ENCODE measurements at regions not wholly inside any gene's neighbourhood (a gene's known extent, or its start where the extent isn't known, plus 50 kb on each side); places are given as distances from the start of the nearest gene placed in this dataset.

GRCh38 chr9:135226369-135227050, 139.0 kb downstream of the OLFM1 start:
- H3K27me3 ChIP-seq (ENCODE audit: control insufficient read depth, insufficient read depth, low read length): no peaks in the 10 kb centered on the region; the same call in 1 of the 2 replicates
- no peak overlapping the region for H3K4me3 ChIP-seq (ENCODE audit: low read depth in 2 of 2, low read length in 2 of 2)
- POLR2A ChIA-PET: no interaction called here
- in situ Hi-C loops (cut with HindIII; ENCODE audit: low pct_unique_long_range_greater_than_20kb, low sequenced_read_pairs): no loop called here
- CTCF ChIA-PET: no interaction called here
- no TSS peak for BruUV-seq (replicated peaks)
- ATAC-seq: no peak
- DNase-seq (ENCODE audit: low read depth, low spot score): no peak
- no peaks in the 10 kb centered on the region for H3K4me1 ChIP-seq (ENCODE audit: control insufficient read depth, insufficient read depth, low read length)
- no peaks in the 10 kb centered on the region for H3K9me3 ChIP-seq (ENCODE audit: control insufficient read depth, insufficient read depth, low read depth, low read length)
- intact Hi-C loops (cut with micrococcal nuclease; ENCODE audit: unreplicated experiment): no loop called here
- H3K27ac ChIP-seq (ENCODE audit: low read length): no peak overlapping the region
- TF ChIP-seq REST (IDR thresholded peaks at IDR 0.05; ENCODE audit: insufficient read depth in 1 of 2, low read depth in 2 of 2, low read length in 1 of 2): no peak
- no peak for TF ChIP-seq SIN3A (IDR thresholded peaks at IDR 0.05; ENCODE audit: borderline replicate concordance, insufficient read depth, low read depth, low read length)
- no peaks in the 10 kb centered on the region for H3K36me3 ChIP-seq (ENCODE audit: control insufficient read depth, insufficient read depth, low read length)

GRCh38 chr9:135227641-135228251, 140.3 kb downstream of the OLFM1 start:
- in situ Hi-C loops (cut with HindIII; ENCODE audit: low pct_unique_long_range_greater_than_20kb, low sequenced_read_pairs): no loop called here

More at GRCh38 chr9:135227641-135228251, 140.3 kb downstream of the OLFM1 start:
- ChIA-PET POLR2A (no interaction called here), CTCF (no interaction called here)
- no peak for ATAC-seq
- no peak for DNase-seq (ENCODE audit: low read depth, low spot score)
- Histone ChIP-seq H3K27me3 (ENCODE audit: control insufficient read depth, insufficient read depth, low read length) (no peaks in the 10 kb centered on the region; the same call in 1 of the 2 replicates), H3K27ac (ENCODE audit: low read length) (no peak overlapping the region), H3K9me3 (ENCODE audit: control insufficient read depth, insufficient read depth, low read depth, low read length) (no peaks in the 10 kb centered on the region), H3K4me1 (ENCODE audit: control insufficient read depth, insufficient read depth, low read length) (no peaks in the 10 kb centered on the region), H3K4me3 (ENCODE audit: low read depth in 2 of 2, low read length in 2 of 2) (no peak overlapping the region), H3K36me3 (ENCODE audit: control insufficient read depth, insufficient read depth, low read length) (no peaks in the 10 kb centered on the region)
- TF ChIP-seq REST (IDR thresholded peaks at IDR 0.05; ENCODE audit: insufficient read depth in 1 of 2, low read depth in 2 of 2, low read length in 1 of 2): no peak
- TF ChIP-seq POLR2AphosphoS5 (IDR thresholded peaks at IDR 0.05; ENCODE audit: low read depth, low read length): no peak
- TF ChIP-seq TCF7L2 (IDR thresholded peaks at IDR 0.05; ENCODE audit: low read depth, low read length): no peak
- no peak for TF ChIP-seq CTCF (IDR thresholded peaks at IDR 0.05)
- no peak for TF ChIP-seq SIN3A (IDR thresholded peaks at IDR 0.05; ENCODE audit: borderline replicate concordance, insufficient read depth, low read depth, low read length)
- BruUV-seq (replicated peaks): no TSS peak
- intact Hi-C loops (cut with micrococcal nuclease; ENCODE audit: unreplicated experiment): no loop called here
